ENCODE measurements at regions not wholly inside any gene's neighbourhood (a gene's known extent, or its start where the extent isn't known, plus 50 kb on each side); places are given as distances from the start of the nearest gene placed in this dataset.

GRCh38 chrX:140110081-140110650, 144.8 kb upstream of the CXorf66 start:
- H3K79me2 ChIP-seq (ENCODE audit: insufficient read depth) = no peaks in the 10 kb centered on the region
- no peaks in the 10 kb centered on the region for H3K9me3 ChIP-seq
- 0% methylated on average over 1 of the region's 1 CpG for WGBS (ENCODE audit: low lambda C conversion rate)
- ChIA-PET CTCF (no interaction called here), POLR2A (no interaction called here)
- no peak overlapping the region for H3K9ac ChIP-seq
- no peaks in the 10 kb centered on the region for H4K20me1 ChIP-seq (ENCODE audit: insufficient read depth)
- DNase-seq = no peak
- H3K4me1 ChIP-seq (ENCODE audit: control insufficient read depth in 1 of 2, insufficient read depth in 2 of 2, low read depth in 1 of 2, low read length in 1 of 2) = no peaks in the 10 kb centered on the region
- H3F3A ChIP-seq (replicated peaks; ENCODE audit: insufficient read depth) = no peaks in the 10 kb centered on the region
- no peaks in the 10 kb centered on the region for H3K36me3 ChIP-seq (replicated peaks in 1 of 2; ENCODE audit: control insufficient read depth in 1 of 2, insufficient read depth in 2 of 2, low read length in 1 of 2)
- no peaks in the 10 kb centered on the region; the same call in 1 of the 2 replicates for H3K27me3 ChIP-seq (ENCODE audit: insufficient read depth)
- TF ChIP-seq GATA2 (CRISPR knock-in tag; IDR thresholded peaks at IDR 0.05) = no peak
- TF ChIP-seq EP300 (IDR thresholded peaks at IDR 0.05; ENCODE audit: borderline replicate concordance in 1 of 2, low read depth in 1 of 2, low read length in 1 of 2) = no peak
- TF ChIP-seq USF1 (IDR thresholded peaks at IDR 0.05; ENCODE audit: borderline replicate concordance, low read depth) = no peak
- TF ChIP-seq TAF1 (IDR thresholded peaks at IDR 0.05; ENCODE audit: borderline replicate concordance, low read depth, low read length) = no peak
- H3K27ac ChIP-seq (ENCODE audit: low read depth in 2 of 2, low read length in 1 of 2) = no peak overlapping the region
- H2AFZ ChIP-seq (ENCODE audit: low read depth) = no peak overlapping the region
- H3K4me3 ChIP-seq (ENCODE audit: low read depth in 2 of 2, low read length in 1 of 2) = no peak overlapping the region
- no peaks in the 10 kb centered on the region for H3K9me2 ChIP-seq
- no peak overlapping the region for H3K4me2 ChIP-seq

GRCh38 chrX:140104760-140105159, 139.4 kb upstream of the CXorf66 start:
- POLR2A ChIA-PET = no interaction called here

GRCh38 chrX:140099221-140099620, 133.9 kb upstream of the CXorf66 start:
- Histone ChIP-seq H3K4me1 (ENCODE audit: control insufficient read depth in 1 of 2, insufficient read depth in 2 of 2, low read depth in 1 of 2, low read length in 1 of 2) (no peaks in the 10 kb centered on the region), H3K9me3 (no peaks in the 10 kb centered on the region), H3K4me2 (no peak overlapping the region), H3K4me3 (ENCODE audit: low read depth in 2 of 2, low read length in 1 of 2) (no peak overlapping the region), H4K20me1 (ENCODE audit: insufficient read depth) (no peaks in the 10 kb centered on the region), H3K27me3 (ENCODE audit: insufficient read depth) (no peaks in the 10 kb centered on the region; the same call in 1 of the 2 replicates), H3K79me2 (ENCODE audit: insufficient read depth) (no peaks in the 10 kb centered on the region), H3K36me3 (replicated peaks in 1 of 2; ENCODE audit: control insufficient read depth in 1 of 2, insufficient read depth in 2 of 2, low read length in 1 of 2) (no peaks in the 10 kb centered on the region), H3K27ac (ENCODE audit: low read depth in 2 of 2, low read length in 1 of 2) (no peak overlapping the region), H3K9me2 (no peaks in the 10 kb centered on the region), H2AFZ (ENCODE audit: low read depth) (no peak overlapping the region), H3F3A (replicated peaks; ENCODE audit: insufficient read depth) (no peaks in the 10 kb centered on the region), H3K9ac (no peak overlapping the region)
- ChIA-PET CTCF (no interaction called here), POLR2A (no interaction called here)
- DNase-seq = no peak
- WGBS (ENCODE audit: low lambda C conversion rate) = 0% methylated on average over 4 of the region's 4 CpGs
- TF ChIP-seq NRF1 (IDR thresholded peaks at IDR 0.05; ENCODE audit: low read depth, low read length) (no peak), REST (IDR thresholded peaks at IDR 0.05; ENCODE audit: low read depth, low read length) (no peak), TEAD4 (IDR thresholded peaks at IDR 0.05; ENCODE audit: borderline replicate concordance, insufficient read depth) (no peak), USF2 (IDR thresholded peaks at IDR 0.05; ENCODE audit: borderline replicate concordance, low read depth, low read length) (no peak), ZBTB33 (IDR thresholded peaks at IDR 0.05; ENCODE audit: borderline replicate concordance, low read depth) (no peak)

More at GRCh38 chrX:140104760-140105159, 139.4 kb upstream of the CXorf66 start:
- Histone ChIP-seq H3K27ac (ENCODE audit: low read depth in 2 of 2, low read length in 1 of 2) (no peak overlapping the region), H3K27me3 (ENCODE audit: insufficient read depth) (no peaks in the 10 kb centered on the region; the same call in 1 of the 2 replicates), H3K4me1 (ENCODE audit: control insufficient read depth in 1 of 2, insufficient read depth in 2 of 2, low read depth in 1 of 2, low read length in 1 of 2) (no peaks in the 10 kb centered on the region), H3K9me2 (no peaks in the 10 kb centered on the region), H3K9ac (no peak overlapping the region), H3K79me2 (ENCODE audit: insufficient read depth) (no peaks in the 10 kb centered on the region), H3K4me3 (ENCODE audit: low read depth in 2 of 2, low read length in 1 of 2) (no peak overlapping the region), H3K36me3 (replicated peaks in 1 of 2; ENCODE audit: control insufficient read depth in 1 of 2, insufficient read depth in 2 of 2, low read length in 1 of 2) (no peaks in the 10 kb centered on the region), H2AFZ (ENCODE audit: low read depth) (no peak overlapping the region), H3F3A (replicated peaks; ENCODE audit: insufficient read depth) (no peaks in the 10 kb centered on the region), H3K9me3 (no peaks in the 10 kb centered on the region), H3K4me2 (no peak overlapping the region), H4K20me1 (ENCODE audit: insufficient read depth) (no peaks in the 10 kb centered on the region)
- no peak for DNase-seq
- WGBS (ENCODE audit: low lambda C conversion rate) = 2% methylated on average over 3 of the region's 3 CpGs
- CTCF ChIA-PET = no interaction called here
- TF ChIP-seq SMC3 (IDR thresholded peaks at IDR 0.05; ENCODE audit: low read depth, low read length) = no peak
- no peak for TF ChIP-seq PBX3 (IDR thresholded peaks at IDR 0.05)

All from SK-N-SH (cell line).